ENCODE measurements at regions not wholly inside any gene's neighbourhood (a gene's known extent, or its start where the extent isn't known, plus 50 kb on each side); places are given as distances from the start of the nearest gene placed in this dataset.

DNA sequence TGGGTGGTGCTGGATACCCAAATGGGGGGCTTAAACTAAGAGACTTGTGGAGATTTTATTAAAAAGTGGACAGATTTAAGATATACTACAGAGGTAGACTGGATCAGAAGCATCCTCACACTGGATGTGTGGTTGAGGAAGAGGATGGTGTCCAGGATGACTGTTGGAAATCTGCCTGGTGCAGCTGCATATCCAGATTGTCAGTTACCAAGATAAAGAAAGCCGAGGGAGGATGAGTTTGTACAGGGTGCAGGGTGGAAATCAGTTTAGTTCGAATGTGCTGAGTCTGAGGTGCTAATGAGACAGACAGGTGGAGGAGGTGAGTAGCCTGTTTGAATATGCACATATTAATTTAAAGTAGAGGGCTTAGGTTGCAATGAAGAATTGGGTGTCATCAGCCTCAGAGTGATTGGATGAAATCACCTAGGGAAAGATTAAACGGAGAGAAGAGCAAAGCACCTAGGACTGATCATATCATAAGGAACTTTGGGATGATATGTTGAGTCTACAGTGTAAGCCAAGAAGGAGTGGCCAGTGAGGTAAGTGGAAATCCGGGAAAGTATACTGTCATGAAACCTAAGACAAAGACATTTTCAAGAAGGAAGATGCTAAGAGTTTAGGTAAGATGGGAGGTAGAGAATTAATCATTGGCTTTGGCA lies 74.1 kb upstream of the GOLGA8B start (continued):
- TF ChIP-seq PKNOX1 (IDR thresholded peaks at IDR 0.05), result peak; percentile 63
- TF ChIP-seq EP400 (IDR thresholded peaks at IDR 0.05), result no peak
- TF ChIP-seq CHCHD3 (CRISPR knock-in tag; IDR thresholded peaks at IDR 0.05), result no peak
- no peak for TF ChIP-seq BRD4 (IDR thresholded peaks at IDR 0.05)
- TF ChIP-seq LCOR (CRISPR knock-in tag; IDR thresholded peaks at IDR 0.05), result 0 out of 2 replicates have a peak, but pooled peaks have one; percentile 20
- no peak for TF ChIP-seq SIN3B (IDR thresholded peaks at IDR 0.05; ENCODE audit: low read depth)
- TF ChIP-seq CEBPG (CRISPR knock-in tag; IDR thresholded peaks at IDR 0.05), result peak; percentile 11; the same call in 1 of the 2 replicates
- no peak for TF ChIP-seq CEBPG (tag; conservative IDR thresholded peaks at IDR 0.05 in 1 of 2, IDR thresholded peaks at IDR 0.05 in 1 of 2)
- TF ChIP-seq U2AF1 (optimal IDR thresholded peaks at IDR 0.05; ENCODE audit: low read depth, low read length), result no peak
- TF ChIP-seq EP300 (IDR thresholded peaks at IDR 0.05; ENCODE audit: low read length), result peak; percentile 96
- TF ChIP-seq CCNT2 (IDR thresholded peaks at IDR 0.05; ENCODE audit: borderline replicate concordance, extremely low read depth, insufficient read length, low read depth, low read length), result no peak
- TF ChIP-seq BHLHE40 (IDR thresholded peaks at IDR 0.05; ENCODE audit: low read length), result 0 out of 2 replicates have a peak, but pooled peaks have one; percentile 32
- peak; percentile 93 for TF ChIP-seq HDAC2 (IDR thresholded peaks at IDR 0.05)
- peak in 1 of 2 experiments; percentile 74; a peak in 3 of 4 replicates for TF ChIP-seq MLLT1 (IDR thresholded peaks at IDR 0.05)
- TF ChIP-seq HOMEZ (CRISPR knock-in tag; IDR thresholded peaks at IDR 0.05), result no peak
- TF ChIP-seq BRD9 (IDR thresholded peaks at IDR 0.05; ENCODE audit: low read depth, partially characterized antibody), result peak; percentile 33
- peak; percentile 69; the same call in 1 of the 2 replicates for TF ChIP-seq POLR2AphosphoS5 (IDR thresholded peaks at IDR 0.05; ENCODE audit: control insufficient read depth, insufficient read depth, low read depth, low read length)
- peak; percentile 96 for TF ChIP-seq CBFA2T3 (IDR thresholded peaks at IDR 0.05)
- TF ChIP-seq GABPB2 (CRISPR knock-in tag; conservative IDR thresholded peaks at IDR 0.05), result no peak
- TF ChIP-seq ZEB2 (IDR thresholded peaks at IDR 0.05), result peak; percentile 92
- TF ChIP-seq ATF1 (CRISPR knock-in tag; IDR thresholded peaks at IDR 0.05), result no peak
- TF ChIP-seq ATF1 (tag; IDR thresholded peaks at IDR 0.05), result peak; percentile 37
- TF ChIP-seq U2AF2 (optimal IDR thresholded peaks at IDR 0.05; ENCODE audit: low read depth, low read length), result no peak
- TF ChIP-seq CC2D1A (IDR thresholded peaks at IDR 0.05), result peak; percentile 59; the same call in 1 of the 2 replicates
- TF ChIP-seq HDAC3 (IDR thresholded peaks at IDR 0.05; ENCODE audit: borderline replicate concordance, partially characterized antibody), result peak; percentile 49
